VCaP (cell line): ENCODE measurements at regions not wholly inside any gene's neighbourhood (a gene's known extent, or its start where the extent isn't known, plus 50 kb on each side); places are given as distances from the start of the nearest gene placed in this dataset.
"Not testable (repeated sequence)": the region's sequence is repeated elsewhere in the genome, so short reads cannot be mapped to it uniquely, and the experiment has no call there.

ENCODE experiments used
- H3K27ac ChIP-seq: fragments of 450-650 bp; 2 replicates; pipeline ENCODE4 v1.5.1; 2017
- TF ChIP-seq, protein P1 (sequence below): fragments of 450-650 bp; conservative IDR thresholded peaks from 2 replicates; pipeline ENCODE4 v1.5.1; 2017; ENCODE audit warnings: mild to moderate bottlenecking, moderate library complexity

DNA sequence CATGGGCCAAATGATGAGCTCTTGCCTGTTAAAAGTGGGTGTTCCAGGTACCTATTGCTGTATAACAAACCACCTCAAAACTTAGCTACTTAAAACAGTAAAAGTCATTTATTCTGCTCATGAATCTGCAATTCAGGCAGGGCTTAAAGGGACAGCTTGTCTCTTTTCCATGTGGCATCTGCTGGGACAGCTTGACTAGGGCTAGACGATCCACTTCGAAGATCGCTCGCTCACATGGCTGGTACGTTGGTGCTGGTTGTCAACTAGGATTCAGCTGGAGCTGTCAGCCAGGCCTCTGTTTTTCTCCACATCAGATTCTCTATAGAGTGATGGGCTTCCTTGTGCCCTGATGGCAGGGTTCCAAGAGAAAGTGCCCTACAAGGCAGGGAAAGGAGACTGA lies 581.3 kb downstream of the NTRK3 start:
- no peak overlapping the region for H3K27ac ChIP-seq
- TF ChIP-seq, protein P1, sequence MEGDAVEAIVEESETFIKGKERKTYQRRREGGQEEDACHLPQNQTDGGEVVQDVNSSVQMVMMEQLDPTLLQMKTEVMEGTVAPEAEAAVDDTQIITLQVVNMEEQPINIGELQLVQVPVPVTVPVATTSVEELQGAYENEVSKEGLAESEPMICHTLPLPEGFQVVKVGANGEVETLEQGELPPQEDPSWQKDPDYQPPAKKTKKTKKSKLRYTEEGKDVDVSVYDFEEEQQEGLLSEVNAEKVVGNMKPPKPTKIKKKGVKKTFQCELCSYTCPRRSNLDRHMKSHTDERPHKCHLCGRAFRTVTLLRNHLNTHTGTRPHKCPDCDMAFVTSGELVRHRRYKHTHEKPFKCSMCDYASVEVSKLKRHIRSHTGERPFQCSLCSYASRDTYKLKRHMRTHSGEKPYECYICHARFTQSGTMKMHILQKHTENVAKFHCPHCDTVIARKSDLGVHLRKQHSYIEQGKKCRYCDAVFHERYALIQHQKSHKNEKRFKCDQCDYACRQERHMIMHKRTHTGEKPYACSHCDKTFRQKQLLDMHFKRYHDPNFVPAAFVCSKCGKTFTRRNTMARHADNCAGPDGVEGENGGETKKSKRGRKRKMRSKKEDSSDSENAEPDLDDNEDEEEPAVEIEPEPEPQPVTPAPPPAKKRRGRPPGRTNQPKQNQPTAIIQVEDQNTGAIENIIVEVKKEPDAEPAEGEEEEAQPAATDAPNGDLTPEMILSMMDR: no peak

DNA sequence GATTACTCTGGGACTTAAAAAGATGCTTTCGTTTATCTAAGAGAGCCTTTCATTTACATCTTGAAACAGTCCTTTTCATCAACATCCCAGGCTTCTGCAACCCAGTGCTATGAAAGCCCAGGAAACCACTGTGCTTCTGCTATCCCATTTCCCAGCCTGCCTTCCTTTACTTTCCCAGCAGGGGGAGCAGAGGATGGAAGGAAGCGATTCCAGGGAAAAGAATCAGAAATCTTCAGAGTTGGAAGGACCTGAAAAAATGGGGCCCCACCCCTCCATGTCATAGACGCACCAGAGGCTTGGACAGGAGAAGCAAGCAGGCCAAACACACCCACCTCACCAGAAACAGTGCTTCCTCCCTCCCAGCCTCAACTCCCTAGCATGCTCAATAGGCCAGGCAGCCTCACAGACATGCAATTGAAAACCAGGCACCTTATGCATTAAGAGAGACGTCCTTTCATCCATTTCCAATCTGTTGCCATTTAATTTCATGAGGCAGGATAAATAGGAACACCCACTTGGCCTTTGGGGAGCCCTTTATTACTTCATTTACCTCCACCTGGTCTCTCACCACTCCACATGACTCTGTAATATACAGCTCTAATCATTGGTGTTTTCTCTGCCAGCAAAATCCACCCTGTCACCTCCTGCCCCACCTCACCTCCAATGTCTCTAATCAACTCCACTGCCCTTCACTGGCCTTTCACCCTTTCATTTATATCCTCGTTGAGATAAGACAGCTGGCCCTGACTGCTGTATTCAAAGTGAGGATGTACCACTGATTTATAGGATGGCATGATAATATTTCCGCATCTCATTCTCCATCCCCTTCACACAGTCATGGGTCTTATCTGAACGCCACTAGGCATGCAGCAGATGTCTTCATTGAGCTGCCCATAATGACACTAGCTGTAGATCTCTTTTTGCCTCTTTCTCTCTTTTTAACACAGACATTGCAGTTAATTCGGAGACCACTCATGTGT lies 583.9 kb downstream of the NTRK3 start:
- no peak overlapping the region for H3K27ac ChIP-seq

DNA sequence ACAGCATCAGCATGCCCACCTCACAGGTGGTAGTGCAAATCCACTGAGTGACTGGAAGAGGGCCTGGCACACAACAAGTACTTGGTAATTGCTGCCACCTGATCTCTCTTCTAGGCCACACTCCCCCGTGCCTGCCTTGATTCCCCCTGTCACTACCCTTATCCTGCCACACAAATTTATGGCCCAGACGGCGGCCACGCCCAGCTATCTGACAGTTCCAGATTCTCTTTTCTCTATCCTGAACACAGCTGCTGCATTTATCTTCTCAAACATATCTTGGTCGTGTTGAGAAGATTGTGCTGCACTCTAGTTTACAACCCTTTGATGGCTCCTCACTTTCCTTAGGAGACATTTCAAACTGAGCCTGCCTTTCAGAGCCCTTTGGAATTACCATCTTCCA lies 585.2 kb downstream of the NTRK3 start:
- H3K27ac ChIP-seq: no peak overlapping the region
- TF ChIP-seq, protein P1: no peak

More for the DNA sequence above, 583.9 kb downstream of the NTRK3 start:
- TF ChIP-seq, protein P1: peak; percentile 93

DNA sequence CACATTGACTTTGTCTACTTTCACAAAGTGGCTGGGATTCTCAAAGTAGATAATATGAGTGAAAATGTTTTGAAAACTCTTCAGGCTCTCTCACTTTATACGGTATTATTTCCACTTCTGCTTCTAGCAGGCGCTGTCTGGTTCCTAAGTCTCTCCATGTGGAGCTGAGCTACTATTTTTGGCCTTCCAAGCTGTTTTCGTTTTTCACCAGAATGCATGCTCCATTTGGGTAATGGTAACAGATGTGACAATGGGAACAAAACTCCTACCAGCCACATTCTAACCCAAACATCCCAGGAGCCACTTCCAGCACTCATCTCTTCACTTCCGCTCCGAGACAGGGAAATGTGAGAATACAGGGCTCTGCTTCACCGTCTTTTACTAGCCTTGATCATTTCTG lies 586.7 kb downstream of the NTRK3 start:
- TF ChIP-seq, protein P1: no peak
- no peak overlapping the region for H3K27ac ChIP-seq

DNA sequence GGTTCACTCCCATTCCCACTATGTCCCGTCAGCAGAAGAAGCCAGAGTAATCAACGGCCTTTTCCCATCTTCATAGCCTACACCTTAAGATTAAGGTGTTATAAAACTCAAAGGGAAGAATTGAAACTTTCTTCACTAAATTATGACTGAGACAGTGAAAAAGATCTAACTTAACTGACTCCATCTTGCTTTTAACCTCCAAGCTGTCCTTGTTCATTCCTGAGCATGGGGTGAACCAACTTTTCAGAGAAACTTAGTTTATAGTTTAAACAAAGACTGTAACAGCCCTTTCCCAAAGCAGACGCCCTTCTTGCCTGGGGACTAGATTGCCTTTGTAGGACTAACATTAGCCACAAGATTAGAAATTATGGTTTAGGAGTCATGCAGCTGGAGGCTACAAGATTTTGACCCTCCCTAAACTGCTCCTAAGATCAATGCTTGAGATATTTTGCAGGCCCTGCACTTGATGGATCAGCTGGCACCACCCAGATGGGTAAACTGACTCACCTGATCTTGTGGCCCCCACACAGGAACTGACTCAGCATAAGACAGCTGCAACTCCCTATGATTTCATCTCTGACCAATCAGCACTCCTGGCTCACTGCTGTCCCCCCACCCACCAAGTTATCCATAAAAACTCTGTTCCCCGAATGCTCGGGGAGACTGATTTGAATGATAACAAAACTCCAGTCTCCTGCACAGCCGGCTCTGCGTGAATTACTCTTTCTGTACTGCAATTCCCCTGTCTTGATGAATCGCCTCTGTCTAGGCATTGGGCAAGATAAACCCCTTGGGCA lies 587.6 kb downstream of the NTRK3 start:
- not testable (repeated sequence) for H3K27ac ChIP-seq

DNA sequence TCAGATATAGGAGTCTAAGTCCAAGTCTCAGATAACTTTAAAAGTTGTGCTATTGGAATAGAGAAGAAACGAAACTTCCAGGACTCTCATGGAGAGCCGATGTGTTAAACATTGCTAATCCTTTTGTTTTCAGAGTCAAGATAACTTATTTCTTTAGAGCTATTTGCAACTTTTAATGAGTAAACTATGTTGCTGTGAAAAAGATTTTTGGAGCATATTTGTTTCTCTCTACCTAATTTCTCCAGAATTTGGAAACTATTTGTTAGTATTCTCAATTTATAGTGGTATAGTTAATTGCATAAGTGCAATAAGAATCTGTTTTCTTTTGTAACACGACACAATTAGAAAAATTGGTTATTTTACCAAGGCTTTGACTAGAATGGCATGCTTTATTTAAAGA lies 588.9 kb downstream of the NTRK3 start:
- TF ChIP-seq, protein P1: no peak
- no peak overlapping the region for H3K27ac ChIP-seq

DNA sequence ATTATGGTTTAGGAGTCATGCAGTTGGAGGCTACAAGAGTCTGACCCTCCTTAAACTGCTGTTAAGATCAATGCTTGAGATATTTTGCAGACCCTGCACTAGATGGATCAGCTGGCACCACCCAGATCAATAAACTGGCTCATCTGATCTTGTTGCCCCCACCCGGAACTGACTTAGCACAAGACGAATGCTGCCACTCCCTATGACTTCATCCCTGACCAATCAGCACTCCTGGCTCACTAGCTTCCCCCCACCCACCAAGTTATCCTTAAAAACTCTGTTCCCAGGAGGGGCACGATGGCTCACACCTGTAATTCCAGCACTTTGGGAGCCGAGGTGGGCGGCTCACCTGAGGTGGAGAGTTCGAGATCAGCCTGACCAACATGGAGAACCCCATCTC lies 594.0 kb downstream of the NTRK3 start:
- TF ChIP-seq, protein P1: no peak
- H3K27ac ChIP-seq: no peak overlapping the region
